GM12892 (cell line): ENCODE measurements at regions not wholly inside any gene's neighbourhood (a gene's known extent, or its start where the extent isn't known, plus 50 kb on each side); places are given as distances from the start of the nearest gene placed in this dataset.

Experiments
- POLR2A ChIP-seq: IDR thresholded peaks from 2 replicates; pipeline ENCODE4 v1.6.1; 2011; ENCODE audit warnings: low read depth, low read length, control low read depth
- POLR2AphosphoS5 ChIP-seq: IDR thresholded peaks from 2 replicates; pipeline ENCODE4 v1.6.1; 2011; ENCODE audit warnings: low read depth, low read length, control low read depth
- TAF1 ChIP-seq: IDR thresholded peaks from 2 replicates; pipeline ENCODE4 v1.6.1; 2011; ENCODE audit warnings: low read depth, mild to moderate bottlenecking, control low read depth, low read length, borderline replicate concordance

DNA sequence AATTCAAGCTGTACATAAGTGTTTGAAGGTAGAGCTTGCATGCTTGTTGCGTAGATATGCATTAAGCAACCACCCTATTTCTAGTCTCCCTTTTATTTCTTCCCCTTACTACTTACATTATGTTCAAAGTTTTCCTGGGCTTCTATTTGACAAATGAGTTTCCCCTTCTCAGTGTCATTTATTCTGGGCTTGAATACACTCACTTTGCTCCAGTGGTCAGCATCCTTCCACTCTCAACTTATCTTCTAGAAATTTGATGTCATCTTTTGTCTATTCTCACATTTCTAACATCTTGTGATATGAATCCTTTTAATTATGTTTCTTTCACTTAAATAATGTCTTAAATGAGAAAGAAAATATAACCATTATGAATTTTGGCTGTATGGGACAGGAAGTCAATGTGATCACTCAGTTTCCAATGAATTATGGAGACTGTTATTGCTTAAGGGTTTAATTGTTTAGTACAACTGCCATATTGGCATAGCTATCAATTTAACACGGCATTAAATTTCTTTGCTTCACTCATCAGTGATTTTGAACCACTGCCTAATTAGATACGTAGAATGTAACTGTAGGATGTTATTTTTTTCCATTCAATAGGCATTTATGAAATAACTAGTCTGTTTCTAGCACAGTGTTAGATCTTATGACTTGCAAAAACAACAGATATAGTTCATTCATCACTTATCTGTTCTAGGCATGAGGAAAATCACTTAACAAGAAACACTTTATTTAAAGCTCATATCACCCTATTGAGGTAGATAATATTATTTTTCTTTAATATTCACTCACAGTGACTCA lies 105.5 kb upstream of the CDH12 start:
- TF ChIP-seq POLR2A = no peak
- TF ChIP-seq POLR2AphosphoS5 = no peak
- TF ChIP-seq TAF1 = no peak
